Keratinocyte (primary cell): ENCODE measurements at regions not wholly inside any gene's neighbourhood (a gene's known extent, or its start where the extent isn't known, plus 50 kb on each side); places are given as distances from the start of the nearest gene placed in this dataset.

Experiments used
- DNase-seq: peaks from one replicate; pipeline ENCODE4 v3.0.0-alpha.2; 2011; ENCODE audit warnings: low read depth, missing footprints, low spot score
- FAIRE-seq: peaks from 2 replicates; lab custom pipeline; 2011; peaks lifted over from hg19 to GRCh38; lab: Jason Lieb, UNC
- H2AFZ ChIP-seq: 2 replicates; pipeline ENCODE4 v1.6.0; 2012; ENCODE audit warnings: low read length, control low read depth, inconsistent platforms; ENCODE audit not compliant: control insufficient read depth
- H3K27ac ChIP-seq: 2 replicates; pipeline ENCODE4 v1.5.1; 2011; ENCODE audit warnings: low read length; ENCODE audit not compliant: control insufficient read depth, insufficient read depth
- H3K27me3 ChIP-seq: 3 replicates; pipeline ENCODE4 v1.6.0; 2011; ENCODE audit warnings: low read length; ENCODE audit not compliant: control insufficient read depth, insufficient read depth; ENCODE audit errors: extremely low read depth
- H3K36me3 ChIP-seq, 2 experiments: 2 replicates in 1 of 2; 3 replicates in 1 of 2; pipeline ENCODE4 v1.5.1; 2011; ENCODE audit warnings: low read length in 2 of 2, mild to moderate bottlenecking in 1 of 2; ENCODE audit not compliant: control insufficient read depth in 2 of 2, insufficient read depth in 2 of 2; ENCODE audit errors: extremely low read depth in 1 of 2
- H3K4me1 ChIP-seq: 3 replicates; pipeline ENCODE4 v1.5.1; 2011; ENCODE audit warnings: low read length; ENCODE audit not compliant: control insufficient read depth, insufficient read depth; ENCODE audit errors: extremely low read depth
- H3K4me2 ChIP-seq: 3 replicates; pipeline ENCODE4 v1.6.0; 2011; ENCODE audit warnings: low read depth, low read length; ENCODE audit not compliant: control insufficient read depth, insufficient read depth; ENCODE audit errors: extremely low read depth
- H3K4me3 ChIP-seq, 3 experiments: fragments of 200-600 bp in 1 of 3; sonication (generic) in 1 of 3; 2 replicates in 2 of 3; 3 replicates in 1 of 3; pipeline ENCODE4 v1.5.1; 2011 to 2016; ENCODE audit warnings: low read length in 3 of 3, mild to moderate bottlenecking in 3 of 3, control low read depth in 2 of 3, inconsistent platforms in 1 of 3, low read depth in 1 of 3, mixed read lengths in 1 of 3, mixed run types in 1 of 3, moderate library complexity in 1 of 3; ENCODE audit not compliant: control insufficient read depth in 2 of 3, insufficient read depth in 2 of 3; ENCODE audit errors: extremely low read depth in 1 of 3
- H3K79me2 ChIP-seq: 2 replicates; pipeline ENCODE4 v1.6.0; 2012; ENCODE audit warnings: low read length; ENCODE audit not compliant: control insufficient read depth, insufficient read depth
- H3K9ac ChIP-seq: 3 replicates; pipeline ENCODE4 v1.6.0; 2011; ENCODE audit warnings: low read length; ENCODE audit not compliant: control insufficient read depth, insufficient read depth; ENCODE audit errors: extremely low read depth
- H3K9me1 ChIP-seq: 3 replicates; pipeline ENCODE4 v1.6.0; 2011; ENCODE audit warnings: low read length; ENCODE audit not compliant: control insufficient read depth, insufficient read depth; ENCODE audit errors: extremely low read depth
- H3K9me3 ChIP-seq: 2 replicates; pipeline ENCODE4 v1.5.1; 2012; ENCODE audit warnings: low read depth, low read length; ENCODE audit not compliant: control insufficient read depth
- H4K20me1 ChIP-seq: 3 replicates; pipeline ENCODE4 v1.6.0; 2011; ENCODE audit warnings: low read length; ENCODE audit not compliant: control insufficient read depth, insufficient read depth; ENCODE audit errors: extremely low read depth
- CTCF ChIP-seq, 3 experiments: IDR thresholded peaks in 1 of 3; conservative IDR thresholded peaks in 1 of 3; optimal IDR thresholded peaks in 1 of 3; 2 replicates in 2 of 3; 3 replicates in 1 of 3; pipeline versions ENCODE3 to v1.5.1; 2011; ENCODE audit warnings: low read length in 3 of 3, mild to moderate bottlenecking in 3 of 3, moderate library complexity in 2 of 3, control low read depth in 1 of 3, inconsistent platforms in 1 of 3; ENCODE audit not compliant: insufficient read depth in 2 of 3; ENCODE audit errors: extremely low read depth in 1 of 3
- EZH2 ChIP-seq: IDR thresholded peaks from one replicate; pipeline ENCODE4 v1.6.1; 2012; ENCODE audit warnings: inconsistent platforms, mild to moderate bottlenecking, low read length, moderate library complexity
- dilution Hi-C: fragments of 300-500 bp; cut with MboI; formaldehyde crosslinking; loops from one replicate; pipeline ENCODE4 v1.7.0; 2020; ENCODE audit warnings: low sequenced_read_pairs; ENCODE audit not compliant: extremely low pct_ligation_motif_present

GRCh38 chr16:60611844-60612243 lies 1424.4 kb downstream of the CDH8 start:
- Histone ChIP-seq H4K20me1 (no peaks in the 10 kb centered on the region), H3K4me1 (no peaks in the 10 kb centered on the region), H3K27me3 (no peaks in the 10 kb centered on the region), H3K79me2 (no peaks in the 10 kb centered on the region), H3K9me1 (no peaks in the 10 kb centered on the region), H3K4me3 (no peak overlapping the region), H3K4me2 (no peak overlapping the region), H3K9ac (no peak overlapping the region), H2AFZ (no peak overlapping the region), H3K9me3 (no peaks in the 10 kb centered on the region), H3K27ac (no peak overlapping the region), H3K36me3 (no peaks in the 10 kb centered on the region)
- no peak for TF ChIP-seq EZH2
- no peak for TF ChIP-seq CTCF (optimal IDR thresholded peaks at IDR 0.05 in 1 of 3, IDR thresholded peaks at IDR 0.05 in 1 of 3, conservative IDR thresholded peaks at IDR 0.05 in 1 of 3; ENCODE audit: extremely low read depth in 1 of 3, insufficient read depth in 2 of 3, low read length in 3 of 3)
- DNase-seq (no peak), FAIRE-seq (no peak)
- dilution Hi-C loops: no loop called here

DNA sequence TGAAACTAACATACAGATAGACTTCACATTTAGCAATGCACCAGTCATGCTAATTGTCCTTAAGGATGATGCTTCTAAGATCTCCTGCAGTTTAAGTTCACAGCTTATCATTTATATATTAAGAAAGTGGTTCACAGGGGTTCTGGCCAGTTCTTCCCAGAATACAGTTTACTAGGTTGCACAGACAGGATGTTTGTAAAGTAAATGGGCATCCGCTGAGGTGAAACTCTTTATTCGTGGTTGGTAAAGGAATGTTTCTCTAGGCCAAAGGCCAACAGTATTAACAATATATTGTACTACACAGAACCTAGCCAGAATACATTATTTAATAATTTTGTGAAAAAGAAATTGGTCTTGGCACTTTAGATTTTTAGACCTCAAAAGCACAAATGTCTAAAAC lies 1427.3 kb downstream of the CDH8 start:
- Histone ChIP-seq H3K79me2 (no peaks in the 10 kb centered on the region), H4K20me1 (no peaks in the 10 kb centered on the region), H3K9me3 (no peaks in the 10 kb centered on the region), H3K27ac (no peak overlapping the region), H3K4me3 (no peak overlapping the region), H3K9ac (no peak overlapping the region), H3K27me3 (no peaks in the 10 kb centered on the region), H3K4me2 (no peak overlapping the region), H3K36me3 (no peaks in the 10 kb centered on the region), H3K4me1 (peaks cover 4% of the 10 kb centered on the region), H2AFZ (no peak overlapping the region), H3K9me1 (no peaks in the 10 kb centered on the region)
- dilution Hi-C loops: no loop called here
- FAIRE-seq (no peak), DNase-seq (no peak)
- no peak for TF ChIP-seq EZH2
- no peak for TF ChIP-seq CTCF (optimal IDR thresholded peaks at IDR 0.05 in 1 of 3, IDR thresholded peaks at IDR 0.05 in 1 of 3, conservative IDR thresholded peaks at IDR 0.05 in 1 of 3; ENCODE audit: extremely low read depth in 1 of 3, insufficient read depth in 2 of 3, low read length in 3 of 3)
